Superior temporal gyrus (tissue), 1 donor: ENCODE measurements at regions not wholly inside any gene's neighbourhood (a gene's known extent, or its start where the extent isn't known, plus 50 kb on each side); places are given as distances from the start of the nearest gene placed in this dataset.

Experiments
- DNase-seq: peaks from one replicate; pipeline ENCODE4 v3.0.0-alpha.2; 2016; ENCODE audit errors: extremely low spot score

GRCh38 chr18:2482706-2483475, 88.4 kb downstream of the METTL4 start:
- DNase-seq: no peak

- DNase-seq: no peak
Observed at GRCh38 chr18:2485983-2486382, 85.3 kb downstream of the METTL4 start.

GRCh38 chr18:2486426-2486825, 84.9 kb downstream of the METTL4 start:
- no peak for DNase-seq
